Tibial artery (tissue), 4 donors: ENCODE measurements at regions not wholly inside any gene's neighbourhood (a gene's known extent, or its start where the extent isn't known, plus 50 kb on each side); places are given as distances from the start of the nearest gene placed in this dataset.

ENCODE experiments used
- DNase-seq, 2 donors: peaks; one replicate each; pipeline ENCODE4 v3.0.0-alpha.2; 2019
- H3K27ac ChIP-seq, 2 donors: fragments of 200-600 bp; sonication (generic) in 1 of 2; 1 replicate in 1 of 2; 2 replicates in 1 of 2; pipeline ENCODE4 v1.5.1; 2018 to 2019; ENCODE audit warnings: mild to moderate bottlenecking in 1 of 2
- H3K27me3 ChIP-seq, 2 donors: fragments of 200-600 bp; sonication (generic) in 1 of 2; one replicate each; pipeline versions ENCODE4 v1.5.1 to v1.6.0; 2016 to 2019
- H3K36me3 ChIP-seq, 3 donors: fragments of 200-600 bp; sonication (generic) in 2 of 3; one replicate each; pipeline ENCODE4 v1.5.1; 2016 to 2019; ENCODE audit warnings: mild to moderate bottlenecking in 2 of 3
- H3K4me1 ChIP-seq, 4 donors: fragments of 200-600 bp; sonication (generic) in 2 of 4; 1 replicate in 3 of 4; 2 replicates in 1 of 4; pipeline ENCODE4 v1.5.1; 2016 to 2019
- H3K4me3 ChIP-seq, 2 donors: fragments of 200-600 bp; sonication (generic) in 1 of 2; 1 replicate in 1 of 2; 2 replicates in 1 of 2; pipeline ENCODE4 v1.5.1; 2018 to 2019; ENCODE audit warnings: mild to moderate bottlenecking in 2 of 2
- H3K9me3 ChIP-seq, 3 donors: fragments of 200-600 bp; sonication (generic) in 1 of 3; one replicate each; pipeline ENCODE4 v1.5.1; 2016 to 2019
- CTCF ChIP-seq, 2 experiments: fragments of 200-600 bp in 1 of 2; fragments of 450-650 bp in 1 of 2; IDR thresholded peaks; one replicate each; pipeline ENCODE4 v1.5.1; 2017 to 2019; ENCODE audit warnings: antibody characterized with exemption in 2 of 2, mild to moderate bottlenecking in 1 of 2, moderate library complexity in 1 of 2
- intact Hi-C: fragments of 100-400 bp; cut with DNase I; formaldehyde crosslinking; loops from one replicate; pipeline ENCODE4 v1.15.0; 2023; ENCODE audit warnings: low total_unique reads

GRCh38 chr4:45004847-45005565 is 278.6 kb upstream of the GNPDA2 start:
- no peak overlapping the region for H3K27ac ChIP-seq
- H3K4me1 ChIP-seq: no peaks in the 10 kb centered on the region
- no peak overlapping the region for H3K4me3 ChIP-seq
- DNase-seq: no peak
- H3K27me3 ChIP-seq: no peaks in the 10 kb centered on the region
- H3K36me3 ChIP-seq: no peaks in the 10 kb centered on the region
- TF ChIP-seq CTCF (IDR thresholded peaks at IDR 0.05): no peak
- H3K9me3 ChIP-seq: no peaks in the 10 kb centered on the region
- intact Hi-C loops: no loop called here

DNA sequence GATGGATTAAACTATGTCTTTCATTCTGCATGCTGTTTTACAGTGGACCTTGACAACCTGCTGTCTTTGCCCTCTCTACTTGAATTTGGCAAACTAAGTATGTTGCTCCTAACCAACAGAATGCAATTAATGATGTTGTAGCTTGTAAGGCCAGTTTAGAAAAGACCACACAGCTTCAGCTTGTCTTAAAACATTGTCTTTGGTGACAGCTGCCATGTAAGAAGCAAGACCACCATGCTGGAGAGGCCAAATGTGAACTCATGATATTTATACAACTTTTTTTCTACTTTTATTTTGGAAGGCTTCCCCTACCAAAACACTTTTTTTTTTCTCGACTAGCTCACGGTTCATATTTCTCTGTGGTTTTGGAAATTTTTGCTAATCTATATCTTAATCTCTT is 278.0 kb upstream of the GNPDA2 start:
- no peak overlapping the region for H3K4me3 ChIP-seq
- no peaks in the 10 kb centered on the region for H3K4me1 ChIP-seq
- no peaks in the 10 kb centered on the region for H3K27me3 ChIP-seq
- no peak overlapping the region for H3K27ac ChIP-seq
- H3K36me3 ChIP-seq: no peaks in the 10 kb centered on the region
- intact Hi-C loops: no loop called here
- TF ChIP-seq CTCF (IDR thresholded peaks at IDR 0.05): no peak
- H3K9me3 ChIP-seq: no peaks in the 10 kb centered on the region
- DNase-seq: no peak

GRCh38 chr4:44996276-44996845 is 270.0 kb upstream of the GNPDA2 start:
- Histone ChIP-seq H3K36me3 (no peaks in the 10 kb centered on the region), H3K4me3 (no peak overlapping the region), H3K4me1 (no peaks in the 10 kb centered on the region), H3K27ac (no peak overlapping the region), H3K27me3 (no peaks in the 10 kb centered on the region), H3K9me3 (no peaks in the 10 kb centered on the region)
- intact Hi-C loops: no loop called here
- TF ChIP-seq CTCF (IDR thresholded peaks at IDR 0.05): no peak
- DNase-seq: no peak

DNA sequence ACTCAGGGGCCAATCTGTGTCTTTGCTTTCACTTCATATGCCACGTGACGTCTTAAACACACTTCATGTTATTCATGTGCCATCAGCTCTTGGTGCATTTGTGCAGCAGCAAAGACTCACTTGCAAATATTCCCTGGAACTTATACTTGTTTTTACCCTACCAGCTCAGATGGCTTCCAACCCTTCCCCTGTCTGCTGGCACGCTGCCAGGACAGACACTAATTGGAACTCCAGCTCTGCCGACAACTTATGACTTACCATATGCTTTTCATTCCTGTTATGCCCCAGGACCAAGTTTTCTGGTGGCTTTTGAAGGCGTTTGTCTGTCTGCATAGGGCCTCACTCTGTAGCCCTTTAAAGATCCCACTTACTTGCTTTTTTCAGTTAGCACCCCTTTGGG is 261.7 kb upstream of the GNPDA2 start:
- intact Hi-C loops: no loop called here
- no peak for DNase-seq
- Histone ChIP-seq H3K4me1 (no peaks in the 10 kb centered on the region), H3K27me3 (no peaks in the 10 kb centered on the region), H3K27ac (no peak overlapping the region), H3K4me3 (no peak overlapping the region), H3K9me3 (no peaks in the 10 kb centered on the region), H3K36me3 (no peaks in the 10 kb centered on the region)
- TF ChIP-seq CTCF (IDR thresholded peaks at IDR 0.05): no peak

GRCh38 chr4:44985938-44986337 is 259.6 kb upstream of the GNPDA2 start:
- Histone ChIP-seq H3K27ac (no peak overlapping the region), H3K9me3 (no peaks in the 10 kb centered on the region), H3K27me3 (no peaks in the 10 kb centered on the region), H3K4me1 (no peaks in the 10 kb centered on the region), H3K4me3 (no peak overlapping the region), H3K36me3 (no peaks in the 10 kb centered on the region)
- intact Hi-C loops: no loop called here
- no peak for DNase-seq
- no peak for TF ChIP-seq CTCF (IDR thresholded peaks at IDR 0.05)
